ENCODE measurements at regions not wholly inside any gene's neighbourhood (a gene's known extent, or its start where the extent isn't known, plus 50 kb on each side); places are given as distances from the start of the nearest gene placed in this dataset.

DNA sequence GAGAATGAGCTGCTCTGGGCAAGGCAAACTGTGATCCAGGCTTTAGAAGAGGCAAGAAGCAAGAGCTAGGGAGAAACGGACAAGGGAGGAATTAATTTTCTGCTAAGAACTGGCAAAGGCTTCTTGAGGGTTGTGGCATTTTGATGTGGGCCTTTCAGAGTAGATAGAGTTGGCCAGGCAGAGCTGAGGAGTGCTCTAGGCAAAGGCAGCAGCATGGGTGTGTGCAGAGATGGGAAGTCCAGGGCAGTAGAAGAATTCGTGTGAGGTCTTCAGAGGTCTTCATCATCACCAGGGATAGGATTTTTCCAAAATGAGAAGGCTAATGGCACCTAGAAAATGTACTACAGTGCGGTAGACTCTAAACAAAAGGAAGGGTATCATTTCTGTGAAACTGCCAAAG, 237.8 kb downstream of the LTN1 start:
- TF ChIP-seq CTCF (conservative IDR thresholded peaks at IDR 0.05; ENCODE audit: low read depth in 2 of 2) (no peak), EZH2 (IDR thresholded peaks at IDR 0.05; ENCODE audit: low read depth, unreplicated experiment) (no peak), POLR2AphosphoS5 (IDR thresholded peaks at IDR 0.05; ENCODE audit: low read depth) (no peak), REST (IDR thresholded peaks at IDR 0.05; ENCODE audit: unreplicated experiment) (no peak), CREB1 (CRISPR knock-in tag; IDR thresholded peaks at IDR 0.05; ENCODE audit: low read depth) (no peak), EZH2phosphoT487 (IDR thresholded peaks at IDR 0.05; ENCODE audit: unreplicated experiment) (no peak), ZNF462 (CRISPR knock-in tag; IDR thresholded peaks at IDR 0.05) (no peak), JUNB (IDR thresholded peaks at IDR 0.05; ENCODE audit: unreplicated experiment) (no peak), ZNF331 (CRISPR knock-in tag; IDR thresholded peaks at IDR 0.05; ENCODE audit: low read depth) (no peak), STAT1 (IDR thresholded peaks at IDR 0.05; ENCODE audit: unreplicated experiment) (no peak), ZNF114 (CRISPR knock-in tag; IDR thresholded peaks at IDR 0.05) (no peak), NANOG (IDR thresholded peaks at IDR 0.05; ENCODE audit: borderline replicate concordance) (no peak)
- TF ChIP-seq, protein P1, sequence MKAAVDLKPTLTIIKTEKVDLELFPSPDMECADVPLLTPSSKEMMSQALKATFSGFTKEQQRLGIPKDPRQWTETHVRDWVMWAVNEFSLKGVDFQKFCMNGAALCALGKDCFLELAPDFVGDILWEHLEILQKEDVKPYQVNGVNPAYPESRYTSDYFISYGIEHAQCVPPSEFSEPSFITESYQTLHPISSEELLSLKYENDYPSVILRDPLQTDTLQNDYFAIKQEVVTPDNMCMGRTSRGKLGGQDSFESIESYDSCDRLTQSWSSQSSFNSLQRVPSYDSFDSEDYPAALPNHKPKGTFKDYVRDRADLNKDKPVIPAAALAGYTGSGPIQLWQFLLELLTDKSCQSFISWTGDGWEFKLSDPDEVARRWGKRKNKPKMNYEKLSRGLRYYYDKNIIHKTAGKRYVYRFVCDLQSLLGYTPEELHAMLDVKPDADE (IDR thresholded peaks at IDR 0.05) = no peak

Measured in GM23338 (cell line).